HUDEP-2 (cell line): ENCODE measurements at regions not wholly inside any gene's neighbourhood (a gene's known extent, or its start where the extent isn't known, plus 50 kb on each side); places are given as distances from the start of the nearest gene placed in this dataset.

Experiments used
- DNase-seq, 76 experiments: peaks; one replicate each; lab custom pipeline; 2025; ENCODE audit not compliant: unreplicated experiment in 76 of 76; lab: John Stamatoyannopoulos, UW

GRCh38 chrX:20637351-20637750 lies 370.6 kb upstream of the RPS6KA3 start:
- no peak for DNase-seq

- DNase-seq: no peak
Observed at GRCh38 chrX:20633451-20633850, 366.7 kb upstream of the RPS6KA3 start.

GRCh38 chrX:20623448-20623847 lies 356.7 kb upstream of the RPS6KA3 start:
- no peak for DNase-seq

GRCh38 chrX:20620306-20620705 lies 353.6 kb upstream of the RPS6KA3 start:
- DNase-seq: no peak

GRCh38 chrX:20609916-20610415 lies 343.3 kb upstream of the RPS6KA3 start:
- DNase-seq: no peak

GRCh38 chrX:20606831-20607230 lies 340.1 kb upstream of the RPS6KA3 start:
- no peak for DNase-seq

- no peak for DNase-seq
Observed at GRCh38 chrX:20596856-20597255, 330.1 kb upstream of the RPS6KA3 start.

GRCh38 chrX:20595928-20596575 lies 329.3 kb upstream of the RPS6KA3 start:
- no peak for DNase-seq

GRCh38 chrX:20594985-20595384 lies 328.3 kb upstream of the RPS6KA3 start:
- no peak for DNase-seq

GRCh38 chrX:20593836-20594235 lies 327.1 kb upstream of the RPS6KA3 start:
- DNase-seq: no peak

- no peak for DNase-seq
Observed at GRCh38 chrX:20593402-20593801, 326.7 kb upstream of the RPS6KA3 start.

- DNase-seq: no peak
Observed at GRCh38 chrX:20591246-20591645, 324.5 kb upstream of the RPS6KA3 start.

GRCh38 chrX:20585782-20586181 lies 319.1 kb upstream of the RPS6KA3 start:
- no peak for DNase-seq

GRCh38 chrX:20571611-20572010 lies 304.9 kb upstream of the RPS6KA3 start:
- no peak for DNase-seq

GRCh38 chrX:20567108-20567507 lies 300.4 kb upstream of the RPS6KA3 start:
- DNase-seq: no peak

- DNase-seq: no peak
Observed at GRCh38 chrX:20547611-20548051, 280.9 kb upstream of the RPS6KA3 start.

- DNase-seq: no peak
Observed at GRCh38 chrX:20545538-20545937, 278.8 kb upstream of the RPS6KA3 start.

GRCh38 chrX:20542072-20542471 lies 275.4 kb upstream of the RPS6KA3 start:
- no peak for DNase-seq

- no peak for DNase-seq
Observed at GRCh38 chrX:20538974-20539373, 272.3 kb upstream of the RPS6KA3 start.

- DNase-seq: no peak
Observed at GRCh38 chrX:20531667-20532066, 265.0 kb upstream of the RPS6KA3 start.

GRCh38 chrX:20530406-20530921 lies 263.8 kb upstream of the RPS6KA3 start:
- peak in 33 of 76 experiments; percentile 0 to 43 (median 4) for DNase-seq

- no peak for DNase-seq
Observed at GRCh38 chrX:20529711-20530110, 263.0 kb upstream of the RPS6KA3 start.

- no peak for DNase-seq
Observed at GRCh38 chrX:20529301-20529700, 262.6 kb upstream of the RPS6KA3 start.
